IPS-20b (cell line): ENCODE measurements at regions not wholly inside any gene's neighbourhood (a gene's known extent, or its start where the extent isn't known, plus 50 kb on each side); places are given as distances from the start of the nearest gene placed in this dataset.

ENCODE experiments used
- H3K27ac ChIP-seq: one replicate; pipeline ENCODE4 v1.5.1; 2013; ENCODE audit warnings: low read length
- H3K27me3 ChIP-seq: 2 replicates; pipeline ENCODE4 v1.6.1; 2013; ENCODE audit warnings: mild to moderate bottlenecking, low read length, inconsistent platforms; ENCODE audit not compliant: insufficient read depth
- H3K36me3 ChIP-seq: 2 replicates; pipeline ENCODE4 v1.6.1; 2013; ENCODE audit warnings: low read depth, mild to moderate bottlenecking, inconsistent platforms, low read length, moderate library complexity; ENCODE audit not compliant: insufficient read depth
- H3K4me1 ChIP-seq: 2 replicates; pipeline ENCODE4 v1.6.1; 2013; ENCODE audit warnings: mild to moderate bottlenecking, control low read depth, inconsistent platforms, low read length, moderate library complexity; ENCODE audit not compliant: insufficient read depth
- H3K4me3 ChIP-seq: 2 replicates; pipeline ENCODE4 v1.5.1; 2013; ENCODE audit warnings: mild to moderate bottlenecking, low read length, inconsistent platforms
- H3K9ac ChIP-seq: 2 replicates; pipeline ENCODE4 v1.6.1; 2013; ENCODE audit warnings: low read depth, mild to moderate bottlenecking, inconsistent platforms, low read length, moderate library complexity
- H3K9me3 ChIP-seq: 2 replicates; pipeline ENCODE4 v1.6.1; 2013; ENCODE audit warnings: mild to moderate bottlenecking, low read depth, low read length, inconsistent platforms; ENCODE audit not compliant: insufficient read depth

- no peaks in the 10 kb centered on the region for H3K9me3 ChIP-seq
- no peak overlapping the region for H3K4me3 ChIP-seq
- no peaks in the 10 kb centered on the region for H3K4me1 ChIP-seq
- no peaks in the 10 kb centered on the region for H3K27me3 ChIP-seq
- H3K9ac ChIP-seq = no peak overlapping the region
- H3K36me3 ChIP-seq = no peaks in the 10 kb centered on the region
- H3K27ac ChIP-seq = no peak overlapping the region
Observed at GRCh38 chr2:65737452-65738011, 305.1 kb upstream of the SPRED2 start.

GRCh38 chr2:65731476-65731875, 299.1 kb upstream of the SPRED2 start:
- H3K9me3 ChIP-seq = peaks cover 3% of the 10 kb centered on the region; the same call in 1 of the 2 replicates
- no peaks in the 10 kb centered on the region for H3K27me3 ChIP-seq
- H3K4me1 ChIP-seq = no peaks in the 10 kb centered on the region; the same call in 1 of the 2 replicates
- no peak overlapping the region for H3K4me3 ChIP-seq
- H3K36me3 ChIP-seq = no peaks in the 10 kb centered on the region
- H3K27ac ChIP-seq = no peak overlapping the region
- H3K9ac ChIP-seq = no peak overlapping the region

DNA sequence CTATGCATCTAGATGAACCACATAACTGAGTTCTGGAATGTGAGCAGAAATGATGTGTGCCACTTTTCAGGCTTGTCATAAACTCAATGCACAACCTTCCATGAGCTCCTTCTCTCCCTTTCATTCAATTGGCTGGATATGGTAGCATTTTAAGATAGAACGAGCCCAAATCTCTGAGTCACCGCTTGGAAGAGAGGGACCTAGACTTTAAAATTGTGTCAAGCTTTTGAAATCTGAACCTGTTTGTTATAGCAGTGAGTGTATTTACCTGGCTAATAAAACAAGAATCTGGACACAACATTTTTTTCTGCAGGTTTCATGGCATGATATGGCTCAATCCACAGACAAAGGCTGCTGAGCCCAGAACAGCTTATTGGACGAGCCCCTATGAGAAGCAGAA, 297.8 kb upstream of the SPRED2 start:
- H3K9me3 ChIP-seq = peaks cover 7% of the 10 kb centered on the region
- no peak overlapping the region for H3K9ac ChIP-seq
- no peaks in the 10 kb centered on the region for H3K27me3 ChIP-seq
- no peak overlapping the region for H3K4me3 ChIP-seq
- H3K4me1 ChIP-seq = peaks cover 3% of the 10 kb centered on the region; the same call in 1 of the 2 replicates
- H3K27ac ChIP-seq = no peak overlapping the region
- H3K36me3 ChIP-seq = no peaks in the 10 kb centered on the region

DNA sequence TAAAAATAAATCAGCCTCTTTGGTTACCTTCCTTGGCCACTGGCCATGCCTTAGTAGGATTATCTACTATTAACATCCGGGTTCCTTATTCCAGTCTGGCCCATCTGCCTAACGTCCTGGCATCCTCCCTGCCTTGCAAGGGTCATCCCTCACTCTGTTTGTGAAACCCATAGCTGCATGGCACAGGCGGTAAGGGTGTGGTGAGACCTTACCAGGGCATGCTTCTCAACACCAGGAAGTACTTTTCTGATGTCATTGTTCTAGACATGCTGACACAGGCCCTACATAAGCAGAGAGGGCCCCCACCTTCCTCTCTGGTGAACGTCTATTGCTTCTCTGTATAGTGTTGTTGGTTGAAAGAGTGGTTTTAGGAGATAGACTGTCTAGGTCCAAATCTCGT, 296.8 kb upstream of the SPRED2 start:
- H3K4me3 ChIP-seq = no peak overlapping the region
- no peaks in the 10 kb centered on the region for H3K36me3 ChIP-seq
- H3K9me3 ChIP-seq = peaks cover 7% of the 10 kb centered on the region
- H3K27me3 ChIP-seq = no peaks in the 10 kb centered on the region
- H3K4me1 ChIP-seq = peaks cover 8% of the 10 kb centered on the region
- no peak overlapping the region for H3K27ac ChIP-seq
- no peak overlapping the region for H3K9ac ChIP-seq

DNA sequence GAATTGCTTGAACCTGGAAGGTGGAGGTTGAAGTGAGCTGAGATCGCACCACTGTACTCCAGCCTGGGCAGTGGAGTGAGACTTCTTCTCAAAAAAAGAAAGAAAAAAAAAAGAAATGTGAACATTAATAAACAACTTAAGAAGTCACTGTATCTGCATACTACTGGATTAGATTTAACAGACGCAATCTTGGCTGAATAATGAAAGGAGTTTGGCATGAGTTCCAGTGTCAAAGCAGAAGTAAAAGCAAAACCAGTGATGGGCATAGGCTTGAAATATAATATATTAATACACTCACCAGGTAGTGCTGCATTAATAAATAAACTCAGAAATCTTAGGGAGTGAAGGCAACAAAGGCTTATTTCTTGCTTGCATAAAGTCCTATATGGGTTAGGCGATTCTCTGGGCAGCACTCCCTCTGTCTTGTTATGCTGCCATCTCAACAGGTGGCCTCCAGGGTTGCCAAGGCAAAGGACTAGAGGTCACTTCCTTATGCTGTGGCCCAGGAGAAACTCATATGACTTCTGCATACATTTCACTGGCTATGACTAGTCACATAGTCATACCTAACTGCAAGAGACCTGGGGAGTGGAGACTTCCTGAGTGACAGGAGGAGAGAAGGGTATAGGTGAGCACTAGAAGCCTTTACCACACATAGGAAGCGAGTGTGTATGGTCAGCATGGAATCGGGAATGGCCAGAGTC, 296.2 kb upstream of the SPRED2 start:
- H3K4me3 ChIP-seq = no peak overlapping the region
- peaks cover 7% of the 10 kb centered on the region for H3K9me3 ChIP-seq
- no peaks in the 10 kb centered on the region for H3K27me3 ChIP-seq
- H3K27ac ChIP-seq = no peak overlapping the region
- H3K36me3 ChIP-seq = no peaks in the 10 kb centered on the region
- no peak overlapping the region for H3K9ac ChIP-seq
- H3K4me1 ChIP-seq = peaks cover 8% of the 10 kb centered on the region

DNA sequence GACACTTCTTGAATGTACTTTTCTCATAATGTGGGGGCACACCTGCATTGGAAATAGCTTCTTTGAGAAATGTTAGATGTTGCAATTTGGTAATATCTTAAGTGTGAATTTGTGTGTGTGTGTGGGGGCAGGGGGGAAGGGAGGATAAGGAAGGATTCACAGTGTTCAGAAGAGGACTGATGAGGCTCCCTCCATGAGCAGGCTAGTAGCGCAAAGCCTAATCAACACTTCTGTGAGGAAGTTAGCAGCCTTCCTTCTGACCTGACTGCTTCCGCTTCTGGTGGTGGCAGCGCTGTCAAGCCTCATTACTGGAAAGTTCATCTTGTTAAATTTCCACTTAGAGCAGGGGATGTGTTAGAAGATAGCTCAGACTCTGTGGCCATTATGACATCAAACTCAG, 295.4 kb upstream of the SPRED2 start:
- H3K27ac ChIP-seq = no peak overlapping the region
- no peak overlapping the region for H3K9ac ChIP-seq
- peaks cover 8% of the 10 kb centered on the region for H3K4me1 ChIP-seq

DNA sequence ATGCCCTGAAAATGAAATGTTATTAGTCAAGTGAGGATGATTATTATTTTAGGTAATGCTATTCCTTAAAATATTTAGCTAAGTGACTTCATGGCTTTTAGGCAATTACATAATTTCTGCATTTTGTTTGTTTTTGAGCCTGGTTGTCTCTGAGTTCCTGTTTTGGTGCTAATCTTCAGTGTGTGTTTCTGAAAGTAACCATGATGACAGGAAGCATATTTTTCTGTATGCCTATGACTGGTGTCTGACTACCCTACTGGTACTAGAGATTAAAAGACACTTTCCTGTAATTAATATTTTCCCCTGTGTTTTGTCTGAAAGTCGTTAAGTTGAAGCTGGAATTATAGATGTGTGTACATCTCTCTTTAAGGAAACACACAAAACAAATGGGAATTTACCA, 295.0 kb upstream of the SPRED2 start:
- H3K4me3 ChIP-seq = no peak overlapping the region
- peaks cover 8% of the 10 kb centered on the region for H3K4me1 ChIP-seq
- H3K27ac ChIP-seq = no peak overlapping the region
- H3K36me3 ChIP-seq = no peaks in the 10 kb centered on the region
- peaks cover 7% of the 10 kb centered on the region for H3K9me3 ChIP-seq
- H3K9ac ChIP-seq = no peak overlapping the region
- no peaks in the 10 kb centered on the region for H3K27me3 ChIP-seq

More for the DNA sequence above, 295.4 kb upstream of the SPRED2 start:
- Histone ChIP-seq H3K9me3 (peaks cover 7% of the 10 kb centered on the region), H3K4me3 (no peak overlapping the region), H3K27me3 (no peaks in the 10 kb centered on the region), H3K36me3 (no peaks in the 10 kb centered on the region)

DNA sequence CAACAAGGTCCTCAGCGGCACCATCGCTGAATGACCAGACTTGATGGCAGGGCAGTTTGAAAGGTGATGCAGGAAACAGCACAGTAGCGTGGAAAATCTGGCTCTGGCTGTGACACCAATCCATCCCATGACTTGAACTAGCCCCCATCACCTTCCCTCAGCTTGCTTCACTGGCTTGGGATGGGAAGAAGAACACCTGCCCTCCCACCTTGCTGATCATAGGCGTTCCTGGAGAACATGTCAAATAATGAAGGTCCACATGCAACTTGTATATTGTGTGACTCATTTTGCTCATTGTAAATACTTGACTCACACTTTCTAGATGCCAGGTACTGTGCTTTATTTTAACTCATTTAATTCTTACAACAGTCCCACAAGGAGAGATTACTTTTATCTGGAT, 292.4 kb upstream of the SPRED2 start:
- no peak overlapping the region for H3K27ac ChIP-seq

DNA sequence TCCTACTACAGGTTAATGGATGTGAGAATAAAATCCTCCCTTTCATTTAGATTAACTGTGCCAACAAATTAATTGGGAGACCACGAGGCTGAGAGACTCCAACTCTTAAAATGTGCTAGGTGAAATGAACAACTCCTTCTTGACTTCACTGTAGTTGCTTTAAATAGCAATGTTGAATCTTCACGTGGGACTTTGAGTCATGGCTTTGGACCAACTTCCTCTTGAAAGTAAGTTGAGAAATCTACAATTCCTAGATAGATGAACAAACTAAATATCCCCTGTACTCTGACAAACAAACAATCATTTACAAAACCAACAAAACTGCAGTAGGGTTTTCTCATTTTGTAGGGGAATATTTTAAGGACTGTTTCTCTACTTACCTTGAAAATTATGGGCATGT, 291.9 kb upstream of the SPRED2 start:
- no peak overlapping the region for H3K4me3 ChIP-seq
- H3K36me3 ChIP-seq = no peaks in the 10 kb centered on the region
- no peak overlapping the region for H3K9ac ChIP-seq
- no peaks in the 10 kb centered on the region for H3K27me3 ChIP-seq
- H3K9me3 ChIP-seq = peaks cover 7% of the 10 kb centered on the region
- no peak overlapping the region for H3K27ac ChIP-seq
- H3K4me1 ChIP-seq = peaks cover 8% of the 10 kb centered on the region

More for the DNA sequence above, 292.4 kb upstream of the SPRED2 start:
- Histone ChIP-seq H3K27me3 (no peaks in the 10 kb centered on the region), H3K36me3 (no peaks in the 10 kb centered on the region), H3K9me3 (peaks cover 7% of the 10 kb centered on the region), H3K9ac (no peak overlapping the region), H3K4me3 (no peak overlapping the region), H3K4me1 (peaks cover 8% of the 10 kb centered on the region)

DNA sequence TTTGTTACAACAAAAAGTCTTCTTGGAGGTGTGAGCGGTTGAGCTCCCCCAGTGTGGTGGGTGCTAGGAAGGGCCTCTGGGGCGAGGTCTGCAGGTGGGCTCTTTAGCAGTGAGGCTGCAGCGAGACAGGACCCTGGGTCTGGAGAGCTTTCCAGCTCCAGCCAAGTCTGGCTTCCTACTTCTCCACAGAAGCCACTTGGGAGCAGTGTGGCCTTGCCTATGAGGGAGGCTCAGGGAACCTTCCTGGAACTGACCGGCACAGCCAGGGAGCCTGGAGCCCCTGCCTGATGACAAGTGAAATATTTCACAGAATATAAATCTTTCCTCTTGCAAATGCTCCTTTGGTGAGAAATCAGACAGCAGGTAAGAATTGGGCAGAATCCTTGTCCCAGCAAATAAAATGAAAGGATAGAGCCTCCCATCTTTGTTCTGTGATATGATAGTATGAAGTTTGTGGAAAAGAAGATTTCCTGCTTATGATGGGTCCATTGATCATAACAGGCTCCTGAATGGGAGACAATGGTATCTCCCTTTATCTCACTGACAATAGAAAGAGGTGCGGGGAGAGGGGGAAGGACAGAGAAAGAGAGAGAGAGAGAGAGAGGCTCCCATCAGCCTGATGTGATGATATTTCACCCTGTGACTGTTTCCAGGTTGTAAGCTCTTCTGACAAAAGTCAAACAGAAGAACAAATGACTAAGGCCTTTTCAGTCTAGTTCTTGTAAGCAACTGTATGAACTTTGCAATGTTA, 289.8 kb upstream of the SPRED2 start:
- Histone ChIP-seq H3K9ac (no peak overlapping the region), H3K4me3 (no peak overlapping the region), H3K27ac (no peak overlapping the region), H3K36me3 (no peaks in the 10 kb centered on the region), H3K4me1 (peaks cover 8% of the 10 kb centered on the region), H3K27me3 (no peaks in the 10 kb centered on the region), H3K9me3 (peaks cover 7% of the 10 kb centered on the region)

DNA sequence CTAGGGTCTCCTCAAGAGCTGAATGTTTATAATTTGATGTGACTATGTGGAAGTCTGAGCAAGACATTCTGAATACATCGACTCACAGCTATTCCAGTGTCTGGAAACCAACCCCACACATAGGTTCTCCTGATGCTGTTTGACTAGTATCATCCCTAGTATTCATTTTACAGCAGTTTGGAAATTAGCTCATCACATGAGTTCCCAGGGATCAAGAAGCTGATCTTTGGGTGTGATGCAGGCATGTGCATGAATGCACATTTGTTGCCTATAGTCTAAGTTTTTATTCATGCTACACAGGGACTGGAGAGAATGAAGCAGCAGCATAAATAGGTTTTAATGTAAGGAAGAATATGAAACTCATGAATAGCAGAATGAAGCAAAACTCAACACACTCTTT, 284.3 kb upstream of the SPRED2 start:
- Histone ChIP-seq H3K27me3 (no peaks in the 10 kb centered on the region), H3K27ac (no peak overlapping the region), H3K36me3 (no peaks in the 10 kb centered on the region), H3K4me3 (no peak overlapping the region), H3K9ac (no peak overlapping the region), H3K4me1 (no peaks in the 10 kb centered on the region), H3K9me3 (no peaks in the 10 kb centered on the region)

GRCh38 chr2:65715323-65715722, 282.9 kb upstream of the SPRED2 start:
- no peak overlapping the region for H3K9ac ChIP-seq
- H3K27me3 ChIP-seq = no peaks in the 10 kb centered on the region
- H3K27ac ChIP-seq = no peak overlapping the region
- H3K4me1 ChIP-seq = no peaks in the 10 kb centered on the region
- no peaks in the 10 kb centered on the region for H3K36me3 ChIP-seq
- H3K9me3 ChIP-seq = no peaks in the 10 kb centered on the region
- no peak overlapping the region for H3K4me3 ChIP-seq
